Panc1 (cell line): ENCODE measurements at regions not wholly inside any gene's neighbourhood (a gene's known extent, or its start where the extent isn't known, plus 50 kb on each side); places are given as distances from the start of the nearest gene placed in this dataset.

Experiments used
- ATAC-seq: fragments of 200-7000 bp; cut with Tn5 transposase; 2 replicates; pipeline ENCODE4 v1.9.1; 2020; ENCODE audit warnings: mild to moderate bottlenecking, moderate library complexity
- BruUV-seq: library from RNA; stranded (reverse); fragments of 400-500 nt; replicated peaks from 2 replicates; lab custom pipeline; 2021; lab: Mats Ljungman, UMichigan
- CTCF ChIA-PET: fragments of 300-600 bp; sonication (Branson Sonifier 250); formaldehyde crosslinking; loops from one replicate; lab custom pipeline; 2022; ENCODE audit warnings: antibody characterized with exemption; lab: Charles Lee
- POLR2A ChIA-PET: fragments of 300-600 bp; sonication (Branson Sonifier 250); formaldehyde crosslinking; loops from one replicate; lab custom pipeline; 2022; ENCODE audit warnings: antibody characterized with exemption; lab: Charles Lee
- DNase-seq: peaks from one replicate; pipeline ENCODE4 v3.0.0-alpha.2; 2010; ENCODE audit warnings: low read depth, low spot score
- H3K27ac ChIP-seq: 2 replicates; pipeline ENCODE4 v1.5.1; 2011; ENCODE audit warnings: mild to moderate bottlenecking, low read length, inconsistent platforms
- H3K27me3 ChIP-seq: fragments of 200-500 bp; sonication (Bioruptor generic); 2 replicates; pipeline ENCODE4 v1.6.0; 2014; ENCODE audit warnings: low read length, inconsistent platforms; ENCODE audit not compliant: control insufficient read depth, insufficient read depth
- H3K36me3 ChIP-seq: fragments of 200-500 bp; sonication (Bioruptor generic); 2 replicates; pipeline ENCODE4 v1.5.1; 2014; ENCODE audit warnings: inconsistent platforms, mild to moderate bottlenecking, low read length, moderate library complexity; ENCODE audit not compliant: control insufficient read depth, insufficient read depth
- H3K4me1 ChIP-seq: 2 replicates; pipeline ENCODE4 v1.5.1; 2011; ENCODE audit warnings: inconsistent platforms, mild to moderate bottlenecking, low read length, moderate library complexity; ENCODE audit not compliant: control insufficient read depth, insufficient read depth
- H3K4me3 ChIP-seq, 2 experiments: 2 replicates each; pipeline ENCODE4 v1.5.1; 2011 to 2012; ENCODE audit warnings: low read depth in 2 of 2, low read length in 2 of 2, mild to moderate bottlenecking in 2 of 2, inconsistent platforms in 1 of 2, moderate library complexity in 1 of 2
- H3K9me3 ChIP-seq: fragments of 200-500 bp; sonication (Bioruptor generic); 2 replicates; pipeline ENCODE4 v1.5.1; 2014; ENCODE audit warnings: low read depth, mild to moderate bottlenecking, inconsistent platforms, low read length, moderate library complexity; ENCODE audit not compliant: control insufficient read depth, insufficient read depth
- POLR2AphosphoS5 ChIP-seq: IDR thresholded peaks from 2 replicates; pipeline ENCODE4 v1.6.1; 2012; ENCODE audit warnings: mild to moderate bottlenecking, low read depth, low read length, moderate library complexity
- REST ChIP-seq, 2 experiments: IDR thresholded peaks; 2 replicates each; pipeline ENCODE4 v1.6.1; 2011 to 2012; ENCODE audit warnings: low read depth in 2 of 2, control low read depth in 1 of 2, low read length in 1 of 2, mild to moderate bottlenecking in 1 of 2, moderate library complexity in 1 of 2; ENCODE audit not compliant: insufficient read depth in 1 of 2
- SIN3A ChIP-seq: IDR thresholded peaks from 2 replicates; pipeline ENCODE4 v1.6.1; 2012; ENCODE audit warnings: low read depth, mild to moderate bottlenecking, low read length, moderate library complexity, borderline replicate concordance; ENCODE audit not compliant: insufficient read depth
- TCF7L2 ChIP-seq: IDR thresholded peaks from 2 replicates; pipeline ENCODE4 v1.6.1; 2011; ENCODE audit warnings: mild to moderate bottlenecking, low read depth, low read length, inconsistent platforms
- in situ Hi-C: cut with HindIII; loops from 2 replicates; pipeline ENCODE4 v1.10.0; 2016; ENCODE audit warnings: low sequenced_read_pairs, low pct_unique_long_range_greater_than_20kb
- intact Hi-C: fragments of 100-400 bp; cut with micrococcal nuclease; formaldehyde crosslinking; loops from one replicate; pipeline ENCODE4 v1.10.0; 2022; ENCODE audit not compliant: unreplicated experiment
- TF ChIP-seq, protein P1 (sequence below): fragments of 450-650 bp; IDR thresholded peaks from 2 replicates; pipeline ENCODE4 v1.5.1; 2017; ENCODE audit warnings: mild to moderate bottlenecking

DNA sequence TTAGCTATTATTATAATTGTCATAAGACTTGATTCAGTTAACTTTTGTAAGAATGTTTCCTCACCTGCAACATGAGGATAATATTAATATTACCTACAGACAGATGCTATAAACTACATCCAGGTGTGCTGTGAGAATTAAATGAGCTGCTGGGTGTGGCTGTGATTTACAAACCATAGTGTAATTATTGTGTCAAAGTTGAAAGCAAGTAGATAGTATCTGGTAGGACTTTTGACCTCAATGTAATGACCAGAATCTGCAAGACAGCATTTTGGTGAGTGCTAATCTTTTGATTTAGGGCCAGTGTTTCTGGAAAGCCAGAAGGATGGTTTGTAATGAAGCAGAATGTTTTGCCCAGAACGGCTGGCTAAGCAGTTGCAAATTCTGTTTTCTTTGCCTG lies 162.5 kb downstream of the TRMT11 start:
- H3K9me3 ChIP-seq = no peaks in the 10 kb centered on the region
- H3K4me3 ChIP-seq = no peak overlapping the region
- H3K27ac ChIP-seq = no peak overlapping the region
- in situ Hi-C loops = no loop called here
- H3K36me3 ChIP-seq = no peaks in the 10 kb centered on the region
- H3K4me1 ChIP-seq = no peaks in the 10 kb centered on the region
- H3K27me3 ChIP-seq = no peaks in the 10 kb centered on the region
- POLR2A ChIA-PET = no interaction called here
- CTCF ChIA-PET = no interaction called here
- intact Hi-C loops = no loop called here
- ATAC-seq (no peak), DNase-seq (no peak)
- no TSS peak for BruUV-seq
- TF ChIP-seq POLR2AphosphoS5 (no peak), SIN3A (no peak), TCF7L2 (no peak), REST (IDR thresholded peaks at IDR 0.05; ENCODE audit: insufficient read depth in 1 of 2, low read depth in 2 of 2, low read length in 1 of 2) (no peak)
- TF ChIP-seq, protein P1, sequence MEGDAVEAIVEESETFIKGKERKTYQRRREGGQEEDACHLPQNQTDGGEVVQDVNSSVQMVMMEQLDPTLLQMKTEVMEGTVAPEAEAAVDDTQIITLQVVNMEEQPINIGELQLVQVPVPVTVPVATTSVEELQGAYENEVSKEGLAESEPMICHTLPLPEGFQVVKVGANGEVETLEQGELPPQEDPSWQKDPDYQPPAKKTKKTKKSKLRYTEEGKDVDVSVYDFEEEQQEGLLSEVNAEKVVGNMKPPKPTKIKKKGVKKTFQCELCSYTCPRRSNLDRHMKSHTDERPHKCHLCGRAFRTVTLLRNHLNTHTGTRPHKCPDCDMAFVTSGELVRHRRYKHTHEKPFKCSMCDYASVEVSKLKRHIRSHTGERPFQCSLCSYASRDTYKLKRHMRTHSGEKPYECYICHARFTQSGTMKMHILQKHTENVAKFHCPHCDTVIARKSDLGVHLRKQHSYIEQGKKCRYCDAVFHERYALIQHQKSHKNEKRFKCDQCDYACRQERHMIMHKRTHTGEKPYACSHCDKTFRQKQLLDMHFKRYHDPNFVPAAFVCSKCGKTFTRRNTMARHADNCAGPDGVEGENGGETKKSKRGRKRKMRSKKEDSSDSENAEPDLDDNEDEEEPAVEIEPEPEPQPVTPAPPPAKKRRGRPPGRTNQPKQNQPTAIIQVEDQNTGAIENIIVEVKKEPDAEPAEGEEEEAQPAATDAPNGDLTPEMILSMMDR = no peak

GRCh38 chr6:126152372-126152745 lies 166.0 kb downstream of the TRMT11 start:
- in situ Hi-C loops = no loop called here
- BruUV-seq = no TSS peak
- Histone ChIP-seq H3K27ac (no peak overlapping the region), H3K36me3 (no peaks in the 10 kb centered on the region), H3K9me3 (no peaks in the 10 kb centered on the region), H3K4me1 (no peaks in the 10 kb centered on the region), H3K27me3 (no peaks in the 10 kb centered on the region), H3K4me3 (no peak overlapping the region)
- DNase-seq (no peak), ATAC-seq (no peak)
- CTCF ChIA-PET = no interaction called here
- intact Hi-C loops = no loop called here
- TF ChIP-seq, protein P1 = no peak
- TF ChIP-seq TCF7L2 (no peak), SIN3A (no peak), POLR2AphosphoS5 (no peak), REST (IDR thresholded peaks at IDR 0.05; ENCODE audit: insufficient read depth in 1 of 2, low read depth in 2 of 2, low read length in 1 of 2) (no peak)
- POLR2A ChIA-PET = no interaction called here
